ENCODE measurements at regions not wholly inside any gene's neighbourhood (a gene's known extent, or its start where the extent isn't known, plus 50 kb on each side); places are given as distances from the start of the nearest gene placed in this dataset.
A peak's percentile ranks its signal among the peaks of the same experiment; 100 is the strongest.

- intact Hi-C loops (cut with DNase I): no loop called here
- DNase-seq (ENCODE audit: low spot score): no peak
Observed at GRCh38 chr20:22652681-22653588, 68.6 kb upstream of the FOXA2 start.

DNA sequence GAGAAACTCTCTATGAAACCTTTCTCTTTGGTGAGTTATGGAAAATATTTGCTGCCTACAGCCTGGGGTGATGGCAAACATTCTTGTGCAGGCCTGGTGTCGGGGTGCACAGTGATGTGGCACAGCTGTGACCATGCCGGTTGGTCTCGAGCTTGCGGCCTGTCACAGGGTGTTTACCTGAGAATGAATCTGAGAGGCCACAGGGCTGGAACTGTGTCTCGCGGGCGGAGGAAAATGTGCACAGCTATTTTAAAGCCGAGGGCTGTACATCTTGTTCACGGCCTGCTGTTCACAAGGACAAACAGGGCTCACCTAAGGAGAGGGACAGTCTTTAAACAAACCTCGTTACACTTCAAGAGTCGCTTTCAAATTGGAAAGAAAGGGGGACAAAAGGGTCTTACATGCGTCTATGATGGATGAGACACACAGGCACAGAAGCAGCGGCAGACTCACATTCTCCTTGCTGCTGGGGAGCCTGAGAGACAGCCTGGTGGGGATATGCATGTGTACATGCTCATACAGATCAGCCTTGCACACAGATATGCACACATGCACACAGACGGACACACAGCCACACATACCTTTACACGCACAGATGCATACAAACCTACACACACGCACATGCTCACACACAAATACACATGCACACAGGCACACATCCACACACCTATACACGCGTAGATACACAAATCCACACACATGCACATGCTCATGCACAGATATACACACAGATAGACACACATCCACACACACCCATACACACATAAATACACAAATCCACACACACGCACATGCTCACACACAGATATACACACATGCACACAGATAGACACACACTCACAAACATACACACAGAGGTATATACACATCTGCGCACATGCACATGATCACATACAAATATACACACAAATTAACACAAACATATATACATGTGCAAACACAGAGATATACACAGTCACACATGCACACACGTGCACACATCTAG, 69.6 kb upstream of the FOXA2 start:
- DNase-seq (ENCODE audit: low spot score): no peak

GRCh38 chr20:22663528-22664025, 79.2 kb upstream of the FOXA2 start:
- intact Hi-C loops (cut with DNase I): no loop called here
- DNase-seq (ENCODE audit: low spot score): no peak

More for the DNA sequence above, 69.6 kb upstream of the FOXA2 start:
- intact Hi-C loops (cut with DNase I): no loop called here

DNA sequence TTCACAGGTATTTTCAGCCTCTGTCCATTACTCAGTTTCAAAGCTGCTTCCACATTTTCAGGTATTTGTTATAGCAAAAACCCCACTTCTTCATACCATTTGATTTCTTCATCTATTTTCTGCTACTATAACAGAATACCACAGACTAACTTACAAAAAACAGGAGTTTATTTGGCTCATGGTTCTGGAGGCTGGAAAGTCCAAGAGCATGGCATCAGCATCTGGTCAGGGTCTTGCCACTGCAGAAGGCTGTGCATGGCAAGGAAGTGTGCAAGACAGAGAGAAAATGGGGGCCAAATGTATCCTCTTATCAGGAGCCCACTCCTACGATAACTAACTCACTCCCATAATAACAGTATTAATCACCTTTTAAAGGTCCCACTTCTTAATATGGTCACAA, 82.8 kb upstream of the FOXA2 start:
- intact Hi-C loops (cut with DNase I): no loop called here
- DNase-seq (ENCODE audit: low spot score): no peak

DNA sequence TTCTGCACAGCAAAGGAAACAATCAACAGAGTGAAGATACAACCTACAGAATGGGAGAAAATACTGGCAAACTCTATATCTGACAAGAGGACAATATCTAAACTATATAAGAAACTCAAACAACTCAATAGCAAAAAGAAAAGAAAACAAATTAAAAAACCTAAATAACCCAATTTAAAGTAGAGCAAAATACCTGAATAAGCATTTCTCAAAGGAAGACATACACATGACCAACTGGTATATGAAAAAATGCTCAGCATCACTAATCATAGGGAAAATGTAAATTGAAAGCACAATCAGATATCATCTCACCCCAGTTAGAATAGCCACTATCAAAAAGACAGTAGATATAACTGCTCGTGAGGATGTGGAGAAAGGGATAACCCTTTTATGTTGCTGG, 87.8 kb upstream of the FOXA2 start:
- no peak for DNase-seq (ENCODE audit: low spot score)
- intact Hi-C loops (cut with DNase I): no loop called here

DNA sequence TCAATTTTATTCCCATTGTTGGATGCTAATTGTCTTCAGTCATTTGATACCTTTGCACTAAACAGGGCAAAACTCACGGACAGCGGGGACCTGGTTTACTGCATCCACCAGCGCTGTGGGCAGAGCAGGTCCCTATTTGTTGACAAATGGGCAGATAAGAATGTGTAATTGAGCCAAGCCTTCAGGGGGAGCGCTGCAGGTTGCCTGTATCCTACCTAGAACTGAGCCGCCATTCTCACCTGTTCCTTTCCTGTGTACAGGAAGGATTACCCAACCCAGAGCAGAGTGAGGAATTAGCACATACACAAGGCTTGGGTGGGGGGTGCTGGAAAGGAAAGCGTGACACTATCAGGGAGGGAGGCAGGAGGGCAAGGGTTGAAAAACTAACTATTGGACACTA, 89.1 kb upstream of the FOXA2 start:
- no peak for DNase-seq (ENCODE audit: low spot score)
- intact Hi-C loops (cut with DNase I): no loop called here

- intact Hi-C loops (cut with DNase I): no loop called here
Observed at GRCh38 chr20:22675341-22675740, 91.0 kb upstream of the FOXA2 start.

DNA sequence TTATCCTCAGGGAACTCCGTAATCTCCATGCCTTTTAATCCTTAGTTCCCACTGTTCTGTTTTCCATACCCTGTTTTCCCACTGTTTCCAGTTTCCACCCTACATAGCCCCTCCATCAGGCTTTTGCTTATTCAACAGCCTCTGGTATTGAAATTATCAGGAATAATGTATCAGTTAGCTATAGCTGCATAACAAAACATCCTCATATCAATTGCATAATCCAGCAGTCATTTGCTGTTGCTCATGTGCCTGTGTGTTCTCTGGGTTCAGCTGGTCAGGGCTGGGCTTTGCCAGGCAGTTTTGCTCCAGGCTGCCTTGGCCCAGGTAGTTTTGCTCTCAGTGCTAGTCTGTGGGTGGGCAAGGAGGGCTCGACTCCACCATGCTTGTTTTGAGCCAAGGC, 94.3 kb upstream of the FOXA2 start:
- DNase-seq (ENCODE audit: low spot score): no peak
- intact Hi-C loops (cut with DNase I): no loop called here

More at GRCh38 chr20:22675341-22675740, 91.0 kb upstream of the FOXA2 start:
- DNase-seq (ENCODE audit: low spot score): no peak

GRCh38 chr20:22679197-22679596, 94.8 kb upstream of the FOXA2 start:
- intact Hi-C loops (cut with DNase I): no loop called here
- no peak for DNase-seq (ENCODE audit: low spot score)

GRCh38 chr20:22680031-22680740, 95.8 kb upstream of the FOXA2 start:
- intact Hi-C loops (cut with DNase I): no loop called here
- no peak for DNase-seq (ENCODE audit: low spot score)

DNA sequence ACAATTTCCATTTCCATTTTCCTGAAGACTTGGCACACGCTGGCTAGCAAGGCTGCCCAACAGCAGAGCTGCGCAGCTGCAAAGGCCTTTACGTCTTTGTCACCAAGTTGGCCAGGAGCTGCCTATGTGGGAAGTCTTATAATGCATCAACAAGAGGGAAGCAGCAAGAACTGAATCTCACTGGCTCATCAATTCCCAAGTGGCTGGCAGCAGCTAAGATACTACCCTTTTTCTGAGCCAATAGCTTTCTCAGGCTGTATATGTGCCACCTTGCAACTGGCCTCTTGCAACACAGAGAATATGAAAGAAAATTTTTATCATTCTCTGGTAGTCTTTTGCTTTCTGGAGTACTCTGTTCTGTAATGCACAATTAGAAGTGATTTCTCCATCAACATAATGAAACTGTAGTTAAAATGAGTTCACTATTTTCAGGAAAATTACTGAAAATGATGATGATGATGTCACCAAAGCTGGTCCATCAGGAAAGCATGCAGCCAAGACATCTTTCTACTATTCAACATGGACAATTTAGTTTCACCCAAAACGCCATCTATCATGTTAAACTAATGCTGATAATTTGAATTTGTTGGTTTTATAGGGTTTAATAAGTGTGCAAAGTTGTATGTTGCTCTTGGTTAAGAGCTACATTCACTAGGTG, 97.3 kb upstream of the FOXA2 start:
- no peak for DNase-seq (ENCODE audit: low spot score)
- intact Hi-C loops (cut with DNase I): loop anchor here in 1 of 2 donors (2.0 kb wide), 1 partner anchor 343 kb away; no protein-coding TSS in a partner anchor

GRCh38 chr20:22682381-22682780, 98.0 kb upstream of the FOXA2 start:
- DNase-seq (ENCODE audit: low spot score): no peak
- intact Hi-C loops (cut with DNase I): loop anchor here in 1 of 2 donors (2.0 kb wide), 1 partner anchor 344 kb away; no protein-coding TSS in a partner anchor

DNA sequence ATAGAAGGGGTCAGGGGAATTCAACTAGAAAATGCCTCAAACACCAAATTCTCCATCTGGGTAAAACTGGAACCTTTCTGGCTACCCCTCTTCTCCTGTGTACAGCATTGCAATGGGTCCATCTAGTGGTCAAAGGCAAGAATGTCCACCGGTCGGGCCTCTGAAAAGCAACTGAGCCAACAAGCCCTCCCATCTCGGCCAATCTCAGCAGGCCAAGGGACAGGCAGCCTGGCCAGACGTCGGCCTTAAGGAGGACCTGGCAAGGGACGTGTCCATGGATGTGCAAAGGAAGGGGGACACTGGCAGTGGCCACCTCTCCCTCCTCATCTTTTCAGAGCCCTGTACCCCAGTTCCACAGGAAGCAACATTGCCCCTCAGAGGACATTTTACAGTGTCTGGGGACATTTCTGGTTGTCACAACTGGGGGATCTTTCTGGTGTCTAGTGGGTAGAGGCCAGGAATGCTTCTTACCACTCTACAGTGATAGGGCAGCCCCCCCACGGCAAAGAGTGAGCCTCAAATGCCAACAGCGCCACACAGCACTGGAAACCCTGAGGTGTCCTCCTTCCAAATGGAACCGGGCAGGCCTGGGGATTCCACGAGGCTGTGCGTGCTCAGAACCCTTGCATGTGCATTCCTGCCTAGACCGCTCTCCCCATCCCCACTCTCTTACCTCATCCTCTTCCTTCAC, 99.8 kb upstream of the FOXA2 start:
- DNase-seq (ENCODE audit: low spot score): no peak
- intact Hi-C loops (cut with DNase I): no loop called here

DNA sequence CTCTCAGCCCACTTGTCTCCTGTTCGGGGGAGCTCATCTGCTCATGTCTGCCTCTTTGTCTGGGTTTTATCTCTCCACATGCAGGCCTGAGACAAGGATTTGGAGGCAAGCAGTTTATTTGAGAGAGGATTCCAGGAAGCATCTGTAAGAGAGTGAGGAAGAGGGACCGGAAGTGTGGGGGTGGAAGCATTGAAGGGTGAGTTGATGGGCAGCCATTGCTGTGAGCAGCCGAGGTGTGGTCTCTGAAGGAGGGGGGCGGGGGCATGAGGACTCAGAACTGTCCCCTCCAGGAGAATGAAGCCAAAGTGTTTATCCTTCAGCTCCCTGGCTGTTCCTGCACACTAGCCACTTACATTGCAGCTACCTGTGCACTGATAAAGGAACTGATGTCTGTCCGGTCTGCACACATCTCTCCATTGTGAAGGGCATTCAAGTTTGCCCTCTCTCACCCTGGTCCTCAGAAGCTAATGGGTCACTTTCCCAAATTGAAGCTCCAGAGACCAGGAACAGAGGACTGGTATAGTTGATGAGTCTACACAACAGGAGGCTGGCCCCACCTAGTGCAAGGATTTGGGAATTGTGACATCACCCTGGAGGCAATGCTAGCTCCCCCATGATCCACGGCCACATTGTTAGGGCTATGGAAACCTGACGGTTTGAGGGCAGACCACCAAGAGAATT, 100.5 kb upstream of the FOXA2 start:
- intact Hi-C loops (cut with DNase I): no loop called here
- DNase-seq (ENCODE audit: low spot score): no peak

- intact Hi-C loops (cut with DNase I): no loop called here
- peak; percentile 86 for DNase-seq (ENCODE audit: low spot score)
Observed at GRCh38 chr20:22686097-22686496, 101.7 kb upstream of the FOXA2 start.

DNA sequence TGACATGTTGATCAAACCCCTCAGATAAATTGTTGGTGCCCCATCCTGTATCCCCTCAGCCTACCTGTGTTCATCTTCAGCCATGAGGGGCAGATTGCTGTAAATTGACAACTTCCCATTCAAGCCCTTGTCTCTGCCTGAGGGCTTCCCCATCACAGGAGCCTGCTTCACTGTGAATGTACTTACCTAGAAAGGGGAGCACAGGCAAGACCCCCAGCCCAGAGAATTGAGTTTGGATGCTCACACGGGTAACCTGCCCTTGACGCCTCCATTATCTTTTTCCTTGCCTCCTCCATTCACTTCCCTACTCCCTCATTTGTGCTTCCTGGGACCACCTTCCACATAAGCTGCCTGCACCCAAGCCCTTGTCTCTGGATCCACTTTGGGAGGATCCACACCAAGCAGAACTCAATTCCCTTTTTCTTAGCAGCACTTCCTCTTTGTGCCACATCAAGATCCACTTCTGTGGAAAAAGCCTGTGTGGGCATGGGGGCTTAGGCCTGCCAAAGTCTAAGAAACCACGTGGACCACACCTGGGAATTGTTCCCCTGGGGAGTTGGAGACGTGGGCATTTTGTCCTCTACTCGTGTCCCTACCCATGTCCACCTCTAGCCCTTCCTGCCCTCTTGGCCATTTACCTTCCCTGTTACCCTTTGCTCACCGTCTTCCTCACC, 103.4 kb upstream of the FOXA2 start:
- intact Hi-C loops (cut with DNase I): no loop called here

DNA sequence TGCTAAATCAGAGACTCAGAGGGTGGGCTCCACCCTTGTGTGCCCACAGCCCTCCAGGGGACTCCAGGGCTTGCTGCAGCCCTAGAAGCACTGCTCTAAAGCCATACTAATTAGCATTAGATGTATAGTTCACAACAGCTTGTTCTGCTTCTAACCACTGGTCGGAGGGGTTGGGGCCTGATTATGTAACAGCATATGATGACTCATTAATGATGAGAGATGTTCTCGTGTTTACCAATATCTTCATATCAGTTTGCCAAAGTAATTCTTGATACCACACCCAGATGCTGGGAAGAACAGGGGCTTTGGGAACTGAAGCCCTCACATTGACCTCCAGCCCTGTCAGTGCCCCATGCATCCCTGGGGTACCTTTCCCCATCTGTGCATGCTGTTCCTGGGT, 104.1 kb upstream of the FOXA2 start:
- no peak for DNase-seq (ENCODE audit: low spot score)
- intact Hi-C loops (cut with DNase I): no loop called here

More for the DNA sequence above, 103.4 kb upstream of the FOXA2 start:
- DNase-seq (ENCODE audit: low spot score): no peak

Measured in posterior vena cava (tissue), 2 donors.